CD4-positive, alpha-beta T cell treated with Interleukin-4 for 1 hour (primary cell): ENCODE measurements at regions not wholly inside any gene's neighbourhood (a gene's known extent, or its start where the extent isn't known, plus 50 kb on each side); places are given as distances from the start of the nearest gene placed in this dataset.

Experiments
- DNase-seq, 2 donors: peaks; one replicate each; pipeline ENCODE4 v3.0.0-alpha.2; 2020 to 2022

DNA sequence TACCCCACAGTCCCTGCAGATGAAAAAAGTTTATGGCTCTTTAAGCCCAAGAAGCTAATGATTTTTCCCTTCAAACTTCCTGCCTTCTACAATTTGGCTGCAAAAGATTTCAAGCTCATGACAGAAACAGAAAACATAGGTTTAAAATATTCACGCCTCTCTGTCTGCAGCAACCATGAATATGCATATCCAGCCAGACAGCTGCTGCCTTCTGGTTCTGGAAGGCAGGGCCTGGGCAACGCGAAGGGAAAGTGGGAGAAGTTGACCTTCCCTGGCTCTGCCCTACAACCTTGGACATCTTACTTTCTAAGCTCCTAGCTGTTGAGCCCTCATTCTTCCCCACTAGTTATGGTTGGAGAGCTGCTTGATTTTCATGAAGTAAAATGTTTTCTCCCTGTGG, 64.8 kb upstream of the CLINT1 start:
- DNase-seq = no peak

DNA sequence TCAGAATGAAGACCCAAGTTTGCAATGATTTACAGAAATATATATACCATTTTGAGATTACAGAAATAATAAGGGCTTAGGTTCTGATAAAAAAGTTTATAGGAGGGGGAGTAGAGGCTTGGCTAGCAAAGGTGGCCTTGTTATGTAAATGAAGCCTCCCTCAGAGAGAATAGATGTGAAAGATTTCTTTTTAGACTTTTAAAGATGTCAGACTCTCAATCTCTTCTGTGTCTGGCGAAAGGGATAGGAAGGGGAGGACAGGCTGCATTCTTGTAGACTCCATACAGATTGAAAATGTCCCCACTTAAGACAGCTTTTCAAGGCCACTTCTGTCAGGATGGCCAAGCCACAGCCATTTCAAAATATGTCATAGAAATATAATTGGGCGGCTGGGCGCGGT, 63.1 kb upstream of the CLINT1 start:
- no peak for DNase-seq

DNA sequence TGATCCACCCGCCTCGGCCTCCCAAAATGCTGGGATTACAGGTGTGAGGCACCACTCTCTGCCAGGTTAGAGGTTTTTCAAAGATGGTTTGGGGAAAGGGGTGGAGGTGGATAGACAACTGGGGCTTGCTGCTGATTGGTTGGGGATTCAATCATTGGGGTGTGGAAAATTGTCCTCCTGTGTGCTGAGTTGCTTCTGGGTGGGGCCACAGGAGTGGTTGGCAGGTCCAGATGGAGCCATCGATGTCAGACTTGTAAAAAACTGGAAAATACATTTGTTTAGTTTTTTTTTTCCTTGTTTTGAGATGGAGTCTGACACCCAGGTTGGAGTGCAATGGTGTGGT, 61.9 kb upstream of the CLINT1 start:
- DNase-seq = no peak

DNA sequence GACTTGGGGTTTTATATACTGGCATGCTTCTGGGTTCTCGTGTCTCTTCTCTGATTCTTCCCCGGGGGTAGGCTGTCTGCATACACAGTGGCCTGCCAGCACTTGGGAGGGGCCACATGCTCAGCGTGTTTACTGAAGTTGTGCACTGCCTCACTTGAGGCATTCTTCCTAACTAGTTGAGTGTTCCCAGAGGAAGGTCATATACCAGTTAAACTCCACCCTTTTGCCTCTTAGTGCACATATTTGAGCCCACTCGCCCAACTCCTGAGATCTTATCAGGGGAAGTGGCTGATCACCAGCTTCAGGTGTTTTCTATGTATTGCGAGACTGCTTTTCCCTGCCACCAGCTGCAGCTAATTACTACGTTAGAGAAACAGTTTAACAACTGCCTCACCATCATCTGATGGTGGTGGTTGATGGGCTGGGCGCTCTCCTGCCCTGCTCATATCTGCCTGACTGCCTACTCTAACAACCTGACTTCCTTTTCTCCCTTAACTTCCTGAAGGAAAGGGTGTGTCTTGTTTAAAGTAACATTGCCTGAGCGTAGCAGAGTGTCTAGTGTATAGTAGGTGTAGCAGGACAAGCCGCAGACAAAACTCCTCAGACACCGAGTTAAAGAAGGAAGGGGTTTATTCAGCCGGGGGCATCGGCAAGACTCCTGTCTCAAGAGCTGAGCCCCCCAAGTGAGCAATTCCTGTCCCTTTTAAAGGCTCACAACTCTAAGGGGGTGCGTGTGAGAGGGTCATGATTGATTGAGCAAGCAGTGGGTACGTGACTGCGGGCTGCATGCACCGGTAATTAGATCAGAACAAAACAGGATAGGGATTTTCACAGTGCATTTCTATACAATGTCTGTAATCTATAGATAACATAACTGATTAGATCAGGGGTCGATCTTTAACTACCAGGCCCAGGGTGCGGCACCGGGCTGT, 60.1 kb upstream of the CLINT1 start:
- peak in 1 of 2 donors; percentile 13 for DNase-seq

DNA sequence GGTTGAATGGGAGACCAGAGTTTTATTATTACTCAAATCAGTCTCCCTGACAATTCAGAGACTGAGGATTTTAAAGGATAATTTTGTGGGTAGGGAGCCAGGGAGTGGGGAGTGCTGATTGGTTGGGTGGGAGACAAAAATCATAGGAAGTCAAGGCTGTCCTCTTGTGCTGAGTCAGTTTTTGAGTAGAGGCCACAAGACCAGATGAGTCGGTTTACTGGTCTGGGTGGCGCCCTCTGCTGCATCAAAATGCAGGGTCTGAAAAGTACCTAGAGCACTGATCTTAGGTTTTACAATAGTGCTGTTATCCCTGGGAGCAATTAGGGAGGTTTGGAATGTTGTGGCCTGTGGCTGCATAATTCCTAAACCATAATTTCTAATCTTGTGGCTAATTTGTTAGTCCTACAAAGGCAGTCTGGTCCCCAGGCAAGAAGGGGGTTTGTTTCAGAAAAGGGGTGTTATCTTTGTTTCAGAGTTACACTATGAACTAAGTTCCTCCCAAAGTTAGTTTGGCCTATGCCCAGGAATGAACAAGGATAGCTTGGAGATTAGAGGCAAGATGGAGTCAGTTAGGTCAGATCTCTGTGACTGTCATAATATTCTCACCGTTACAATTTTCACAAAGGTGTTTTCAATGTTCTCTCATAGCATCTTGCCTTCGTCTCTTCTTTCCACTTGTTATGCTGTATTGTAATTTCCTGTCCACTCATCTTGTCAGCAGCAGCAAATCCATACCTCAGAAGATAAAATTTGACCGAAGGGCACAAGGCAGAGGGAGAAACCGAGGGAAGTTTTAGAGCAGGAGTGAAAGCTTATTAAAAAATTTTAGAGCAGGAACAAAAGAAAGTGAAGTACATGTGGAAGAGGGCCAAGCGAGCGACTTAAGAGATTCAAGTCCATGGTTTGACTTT, 59.2 kb upstream of the CLINT1 start:
- DNase-seq = peak; percentile 53 to 55

DNA sequence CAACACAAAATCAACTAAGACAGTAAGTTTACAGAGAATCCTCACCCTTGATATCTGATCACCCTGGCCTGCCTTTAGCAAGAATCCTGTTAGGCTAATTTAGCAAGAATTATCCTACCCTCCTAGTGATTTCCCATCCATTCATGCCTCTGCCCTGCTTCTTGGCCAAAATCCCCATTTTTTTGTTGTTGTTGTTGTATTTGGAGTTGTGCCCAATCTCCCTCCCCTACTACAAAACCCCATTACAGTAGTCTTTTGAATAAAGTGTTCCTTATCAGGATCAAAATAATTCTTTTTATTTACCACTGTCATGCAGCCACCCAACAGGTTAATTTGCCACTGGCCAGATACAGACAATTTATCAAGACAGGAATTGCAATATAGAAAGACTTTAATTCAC, 58.5 kb upstream of the CLINT1 start:
- DNase-seq = no peak

DNA sequence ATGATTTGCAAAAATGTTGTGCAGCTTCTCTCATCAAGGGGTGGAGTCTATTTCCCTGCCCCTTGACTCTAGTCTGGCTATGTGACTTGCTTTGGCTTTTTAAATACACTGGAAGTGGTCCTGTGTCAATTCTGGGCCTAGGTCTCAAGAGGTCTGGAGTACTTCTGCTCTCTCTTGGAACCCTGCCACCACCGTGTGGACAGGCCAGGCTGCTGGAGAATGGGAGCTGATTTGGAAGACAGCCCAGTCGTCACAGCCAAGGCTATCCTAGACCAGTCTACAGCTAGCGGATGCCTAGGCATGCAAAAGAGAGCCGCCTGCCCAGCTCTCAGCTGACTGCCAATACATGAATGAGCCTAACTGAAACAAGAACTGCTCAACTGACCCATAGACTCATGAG, 56.7 kb upstream of the CLINT1 start:
- no peak for DNase-seq

DNA sequence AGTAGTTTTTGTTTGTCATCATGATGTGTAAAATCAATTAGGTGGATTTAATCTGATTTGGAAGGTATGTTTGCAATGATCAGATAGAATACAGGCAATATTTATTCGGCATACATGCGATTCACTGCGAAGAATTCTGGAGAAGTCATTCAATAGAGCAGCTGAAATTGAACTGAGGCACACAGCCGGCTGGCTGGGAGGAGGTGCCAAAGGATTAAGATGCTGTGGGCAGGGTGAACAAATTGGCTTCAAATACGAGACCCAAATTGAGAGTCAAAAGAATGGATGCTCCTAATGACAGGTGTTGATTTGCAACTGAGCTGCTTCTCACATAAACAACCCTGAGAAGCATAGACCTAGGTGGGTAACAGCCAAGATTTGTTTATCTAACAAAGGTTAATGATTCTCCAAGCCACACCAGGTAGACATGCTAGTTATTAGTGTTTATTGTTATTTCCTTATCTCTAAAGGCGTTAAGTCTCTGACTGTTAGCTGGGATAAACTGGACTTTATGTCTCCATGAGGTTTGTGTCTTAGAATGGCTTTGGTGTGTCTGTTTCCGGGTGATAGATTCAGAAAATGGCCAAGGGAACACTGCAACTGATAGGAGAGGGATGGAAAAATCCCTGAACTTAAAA, 55.3 kb upstream of the CLINT1 start:
- no peak for DNase-seq

DNA sequence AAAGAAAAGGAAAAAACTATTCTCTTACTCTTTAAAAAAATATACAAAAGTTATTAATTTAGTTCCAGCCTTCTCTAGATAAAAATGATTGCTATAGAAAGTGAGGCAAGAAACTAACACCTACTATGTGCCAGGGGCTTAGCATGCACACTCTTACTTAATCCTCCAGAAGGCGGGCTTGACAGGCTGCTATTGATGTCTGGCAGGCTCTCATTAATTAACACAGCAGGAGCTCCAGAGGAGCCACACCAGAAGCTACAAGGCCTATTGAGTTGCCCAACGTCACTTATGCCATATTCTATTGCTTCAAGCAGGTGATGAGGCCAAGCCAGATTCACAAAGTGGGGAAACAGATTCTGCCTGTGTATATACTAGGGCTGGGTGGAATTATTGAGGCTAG, 54.6 kb upstream of the CLINT1 start:
- DNase-seq = no peak

DNA sequence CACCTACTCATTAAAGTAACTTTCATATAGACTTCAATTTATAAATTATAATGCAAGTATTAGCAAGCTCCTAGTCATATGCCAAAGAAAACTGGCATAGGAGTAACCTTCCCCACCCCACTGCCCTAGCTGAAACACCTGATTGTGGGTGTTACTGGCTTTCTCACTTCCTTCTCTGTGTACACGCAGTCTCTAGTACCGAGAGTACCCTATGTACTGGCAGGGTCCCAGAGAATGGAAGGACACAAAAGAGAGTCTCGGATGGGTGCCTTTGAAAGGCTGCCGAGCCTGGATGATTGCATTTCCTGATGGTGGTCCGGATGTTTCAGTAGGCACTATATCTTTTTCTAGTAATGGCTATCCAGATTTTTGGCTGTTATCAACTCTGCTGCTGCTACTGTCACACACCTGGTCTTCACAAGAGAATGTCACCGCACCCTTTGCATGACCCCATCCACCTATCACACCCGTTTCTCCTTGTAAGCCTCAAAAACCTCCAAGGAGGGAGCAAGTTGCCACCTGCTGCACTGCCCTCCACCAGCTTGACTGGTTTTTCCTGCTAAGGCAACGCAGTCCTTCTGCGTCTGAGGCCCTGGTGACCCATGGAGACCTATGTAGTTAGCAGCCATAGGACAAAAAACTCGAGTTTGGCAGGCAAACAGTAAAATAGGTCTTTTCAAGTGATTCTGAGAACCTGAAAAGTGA, 53.8 kb upstream of the CLINT1 start:
- DNase-seq = no peak

DNA sequence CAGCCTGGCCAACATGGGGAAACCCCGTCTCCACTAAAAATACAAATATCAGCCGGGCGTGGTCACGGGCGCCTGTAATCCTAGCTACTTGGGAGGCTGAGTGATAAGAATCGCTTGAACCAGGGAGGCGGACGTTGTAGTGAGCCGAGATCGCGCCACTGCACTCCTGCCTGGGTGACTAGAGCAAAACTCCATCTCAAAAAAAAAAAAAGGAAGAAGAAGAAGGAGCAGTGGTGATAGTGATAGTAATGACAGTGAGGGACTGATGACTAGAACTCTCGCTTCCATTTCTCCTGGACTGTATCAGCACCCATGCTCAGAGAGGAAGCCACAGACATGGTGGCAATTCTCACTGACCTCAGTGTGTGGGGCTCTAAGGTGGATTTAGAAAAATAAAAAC, 52.6 kb upstream of the CLINT1 start:
- DNase-seq = no peak
